Stimulated activated naive CD8-positive, alpha-beta T cell treated with anti-CD3 and anti-CD28 coated beads, Interleukin-15, Interleukin-2, amounts not matched to agents 100 ng/mL and 50 ng/mL, for 24 hours (primary cell): ENCODE measurements at regions not wholly inside any gene's neighbourhood (a gene's known extent, or its start where the extent isn't known, plus 50 kb on each side); places are given as distances from the start of the nearest gene placed in this dataset.
"Not testable (repeated sequence)": the region's sequence is repeated elsewhere in the genome, so short reads cannot be mapped to it uniquely, and the experiment has no call there.

ENCODE experiments used
- H3K27ac Mint-ChIP-seq: one replicate; pipeline ENCODE4 v1.8.0; 2021; ENCODE audit warnings: mild to moderate bottlenecking, mixed read lengths
- H3K27me3 Mint-ChIP-seq: one replicate; pipeline ENCODE4 v1.8.0; 2021; ENCODE audit warnings: mixed read lengths
- H3K36me3 Mint-ChIP-seq: one replicate; pipeline ENCODE4 v1.8.0; 2021; ENCODE audit warnings: low read depth, mixed read lengths
- H3K4me1 Mint-ChIP-seq: one replicate; pipeline ENCODE4 v1.8.0; 2021; ENCODE audit warnings: low read depth, mixed read lengths
- H3K4me3 Mint-ChIP-seq: one replicate; pipeline ENCODE4 v1.8.0; 2021; ENCODE audit warnings: mild to moderate bottlenecking, mixed read lengths
- H3K9me3 Mint-ChIP-seq: one replicate; pipeline ENCODE4 v1.8.0; 2021; ENCODE audit warnings: mixed read lengths

GRCh38 chr15:95068701-95069521 lies 837.5 kb downstream of the MCTP2 start:
- H3K9me3 Mint-ChIP-seq, result peaks cover 3% of the 10 kb centered on the region
- H3K36me3 Mint-ChIP-seq, result no peaks in the 10 kb centered on the region
- no peak overlapping the region for H3K4me3 Mint-ChIP-seq
- H3K27ac Mint-ChIP-seq, result no peak overlapping the region
- no peaks in the 10 kb centered on the region for H3K27me3 Mint-ChIP-seq
- H3K4me1 Mint-ChIP-seq, result no peaks in the 10 kb centered on the region

- Mint-ChIP-seq H3K4me3 (no peak overlapping the region), H3K4me1 (no peaks in the 10 kb centered on the region), H3K9me3 (peaks cover 6% of the 10 kb centered on the region), H3K27me3 (no peaks in the 10 kb centered on the region), H3K27ac (no peak overlapping the region), H3K36me3 (no peaks in the 10 kb centered on the region)
Observed at GRCh38 chr15:95075792-95076677, 844.7 kb downstream of the MCTP2 start.

- peaks cover 4% of the 10 kb centered on the region for H3K9me3 Mint-ChIP-seq
- H3K27me3 Mint-ChIP-seq, result no peaks in the 10 kb centered on the region
- no peak overlapping the region for H3K4me3 Mint-ChIP-seq
- H3K36me3 Mint-ChIP-seq, result no peaks in the 10 kb centered on the region
- no peaks in the 10 kb centered on the region for H3K4me1 Mint-ChIP-seq
- H3K27ac Mint-ChIP-seq, result no peak overlapping the region
Observed at GRCh38 chr15:95076678-95076990, 845.3 kb downstream of the MCTP2 start.

- Mint-ChIP-seq H3K4me3 (no peak overlapping the region), H3K27ac (no peak overlapping the region), H3K36me3 (no peaks in the 10 kb centered on the region), H3K9me3 (peaks cover 4% of the 10 kb centered on the region), H3K27me3 (no peaks in the 10 kb centered on the region), H3K4me1 (no peaks in the 10 kb centered on the region)
Observed at GRCh38 chr15:95078003-95078402, 846.6 kb downstream of the MCTP2 start.

GRCh38 chr15:95080228-95080627 lies 848.9 kb downstream of the MCTP2 start:
- not testable (repeated sequence) for H3K27ac Mint-ChIP-seq, H3K9me3 Mint-ChIP-seq, H3K4me3 Mint-ChIP-seq, H3K4me1 Mint-ChIP-seq, H3K36me3 Mint-ChIP-seq, H3K27me3 Mint-ChIP-seq

GRCh38 chr15:95085056-95085455 lies 853.7 kb downstream of the MCTP2 start:
- Mint-ChIP-seq H3K27me3 (peaks cover 4% of the 10 kb centered on the region), H3K4me3 (no peak overlapping the region)

GRCh38 chr15:95086531-95087252 lies 855.3 kb downstream of the MCTP2 start:
- H3K36me3 Mint-ChIP-seq, result no peaks in the 10 kb centered on the region
- no peak overlapping the region for H3K27ac Mint-ChIP-seq
- peaks cover 4% of the 10 kb centered on the region for H3K27me3 Mint-ChIP-seq
- H3K4me1 Mint-ChIP-seq, result no peaks in the 10 kb centered on the region
- no peak overlapping the region for H3K4me3 Mint-ChIP-seq
- no peaks in the 10 kb centered on the region for H3K9me3 Mint-ChIP-seq

More at GRCh38 chr15:95085056-95085455, 853.7 kb downstream of the MCTP2 start:
- Mint-ChIP-seq H3K36me3 (no peaks in the 10 kb centered on the region), H3K27ac (no peak overlapping the region), H3K9me3 (peaks cover 2% of the 10 kb centered on the region), H3K4me1 (no peaks in the 10 kb centered on the region)

GRCh38 chr15:95087253-95087609 lies 855.9 kb downstream of the MCTP2 start:
- Mint-ChIP-seq H3K27me3 (peaks cover 4% of the 10 kb centered on the region), H3K27ac (no peak overlapping the region), H3K4me3 (no peak overlapping the region), H3K36me3 (no peaks in the 10 kb centered on the region), H3K4me1 (no peaks in the 10 kb centered on the region), H3K9me3 (no peaks in the 10 kb centered on the region)

GRCh38 chr15:95091444-95091843 lies 860.1 kb downstream of the MCTP2 start:
- peaks cover 4% of the 10 kb centered on the region for H3K27me3 Mint-ChIP-seq
- H3K36me3 Mint-ChIP-seq, result no peaks in the 10 kb centered on the region
- H3K9me3 Mint-ChIP-seq, result no peaks in the 10 kb centered on the region
- no peak overlapping the region for H3K27ac Mint-ChIP-seq
- no peaks in the 10 kb centered on the region for H3K4me1 Mint-ChIP-seq
- no peak overlapping the region for H3K4me3 Mint-ChIP-seq

GRCh38 chr15:95095250-95095649 lies 863.9 kb downstream of the MCTP2 start:
- Mint-ChIP-seq H3K27ac (no peak overlapping the region), H3K36me3 (no peaks in the 10 kb centered on the region), H3K4me3 (no peak overlapping the region), H3K27me3 (no peaks in the 10 kb centered on the region), H3K4me1 (no peaks in the 10 kb centered on the region), H3K9me3 (peaks cover under 1% of the 10 kb centered on the region)

- Mint-ChIP-seq H3K36me3 (no peaks in the 10 kb centered on the region), H3K4me1 (no peaks in the 10 kb centered on the region), H3K4me3 (no peak overlapping the region), H3K27ac (no peak overlapping the region), H3K9me3 (peaks cover 7% of the 10 kb centered on the region), H3K27me3 (no peaks in the 10 kb centered on the region)
Observed at GRCh38 chr15:95096651-95097050, 865.3 kb downstream of the MCTP2 start.

- H3K27me3 Mint-ChIP-seq, result no peaks in the 10 kb centered on the region
- H3K9me3 Mint-ChIP-seq, result peaks cover 7% of the 10 kb centered on the region
- no peak overlapping the region for H3K27ac Mint-ChIP-seq
- H3K4me3 Mint-ChIP-seq, result no peak overlapping the region
- H3K4me1 Mint-ChIP-seq, result no peaks in the 10 kb centered on the region
- no peaks in the 10 kb centered on the region for H3K36me3 Mint-ChIP-seq
Observed at GRCh38 chr15:95097361-95097760, 866.0 kb downstream of the MCTP2 start.

- no peaks in the 10 kb centered on the region for H3K4me1 Mint-ChIP-seq
- H3K27ac Mint-ChIP-seq, result no peak overlapping the region
- H3K27me3 Mint-ChIP-seq, result no peaks in the 10 kb centered on the region
- H3K9me3 Mint-ChIP-seq, result peaks cover 10% of the 10 kb centered on the region
- H3K4me3 Mint-ChIP-seq, result no peak overlapping the region
- no peaks in the 10 kb centered on the region for H3K36me3 Mint-ChIP-seq
Observed at GRCh38 chr15:95105229-95105628, 873.9 kb downstream of the MCTP2 start.

- Mint-ChIP-seq H3K27ac (no peak overlapping the region), H3K9me3 (peaks cover 4% of the 10 kb centered on the region), H3K4me3 (no peak overlapping the region), H3K4me1 (no peaks in the 10 kb centered on the region), H3K27me3 (no peaks in the 10 kb centered on the region), H3K36me3 (no peaks in the 10 kb centered on the region)
Observed at GRCh38 chr15:95106801-95107200, 875.4 kb downstream of the MCTP2 start.

- peaks cover 4% of the 10 kb centered on the region for H3K9me3 Mint-ChIP-seq
- H3K4me3 Mint-ChIP-seq, result no peak overlapping the region
- H3K4me1 Mint-ChIP-seq, result no peaks in the 10 kb centered on the region
- no peak overlapping the region for H3K27ac Mint-ChIP-seq
- no peaks in the 10 kb centered on the region for H3K36me3 Mint-ChIP-seq
- H3K27me3 Mint-ChIP-seq, result no peaks in the 10 kb centered on the region
Observed at GRCh38 chr15:95108673-95109072, 877.3 kb downstream of the MCTP2 start.
